ENCODE measurements at regions not wholly inside any gene's neighbourhood (a gene's known extent, or its start where the extent isn't known, plus 50 kb on each side); places are given as distances from the start of the nearest gene placed in this dataset.

- no peak overlapping the region for H3K4me2 ChIP-seq (replicated peaks; ENCODE audit: low read depth, low read length, poor library complexity, severe bottlenecking)
- CTCF ChIA-PET, result no interaction called here
These were observed 347.7 kb downstream of the LPIN1 start for GRCh38 chr2:12094134-12094533.

More at GRCh38 chr2:12094134-12094533, 347.7 kb downstream of the LPIN1 start:
- Mint-ChIP-seq H3K27ac (no peak overlapping the region), H3K9me3 (ENCODE audit: insufficient read depth) (no peaks in the 10 kb centered on the region), H3K4me1 (peaks cover 11% of the 10 kb centered on the region), H3K27me3 (no peaks in the 10 kb centered on the region), H3K4me3 (no peak overlapping the region)
- POLR2A ChIA-PET, result no interaction called here
- Histone ChIP-seq H4K20me1 (ENCODE audit: control insufficient read depth, insufficient read depth, low read length, poor library complexity, severe bottlenecking) (no peaks in the 10 kb centered on the region), H3K4me3 (ENCODE audit: control extremely low read depth in 1 of 5, extremely low read depth in 1 of 5, insufficient read depth in 1 of 5, low read depth in 2 of 5, low read length in 4 of 5) (no peak overlapping the region), H3K4me1 (ENCODE audit: control insufficient read depth in 2 of 2, insufficient read depth in 2 of 2, low read length in 2 of 2) (peaks cover 0 to 4% of the 10 kb centered on the region in 2 donors), H3K79me2 (ENCODE audit: control insufficient read depth, insufficient read depth, low read length) (no peaks in the 10 kb centered on the region), H3K27ac (ENCODE audit: low read length in 2 of 2) (no peak overlapping the region), H3K9me3 (ENCODE audit: control extremely low read depth in 1 of 3, control insufficient read depth in 2 of 3, insufficient read depth in 1 of 3, low read length in 2 of 3) (no peaks in the 10 kb centered on the region), H2AFZ (ENCODE audit: insufficient read depth, low read depth, low read length, poor library complexity, severe bottlenecking) (no peak overlapping the region), H3K36me3 (replicated peaks in 1 of 2; ENCODE audit: control extremely low read depth in 1 of 2, control insufficient read depth in 1 of 2, extremely low read depth in 1 of 2, insufficient read depth in 2 of 2, low read length in 1 of 2) (no peaks in the 10 kb centered on the region), H3K27me3 (replicated peaks in 1 of 4; ENCODE audit: control extremely low read depth in 1 of 4, control insufficient read depth in 3 of 4, insufficient read depth in 4 of 4, low read length in 3 of 4) (no peaks in the 10 kb centered on the region), H3K9ac (ENCODE audit: low read length) (no peak overlapping the region)
- WGBS (ENCODE audit: insufficient coverage), result 100% methylated on average over 2 of the region's 3 CpGs
- ATAC-seq (ENCODE audit: low read depth), result no peak
- intact Hi-C loops (cut with micrococcal nuclease), result no loop called here
- no peak for DNase-seq
- no peak for TF ChIP-seq EZH2 (IDR thresholded peaks at IDR 0.05; ENCODE audit: borderline replicate concordance, insufficient read depth, low read depth, low read length, poor library complexity, severe bottlenecking)
- TF ChIP-seq CTCF (IDR thresholded peaks at IDR 0.05), result no peak

Measured in B cell (primary cell).